Neural progenitor cell (in vitro differentiated cells): ENCODE measurements at regions not wholly inside any gene's neighbourhood (a gene's known extent, or its start where the extent isn't known, plus 50 kb on each side); places are given as distances from the start of the nearest gene placed in this dataset.

Source experiments
- EZH2 ChIP-seq: fragments of 200-600 bp; sonication (generic); IDR thresholded peaks from 2 replicates; pipeline ENCODE4 v1.6.1; 2017; ENCODE audit warnings: antibody characterized with exemption, mild to moderate bottlenecking, moderate library complexity
- EZH2phosphoT487 ChIP-seq: fragments of 200-600 bp; sonication (generic); IDR thresholded peaks from 2 replicates; pipeline ENCODE4 v1.6.1; 2017; ENCODE audit warnings: antibody characterized with exemption
- TF ChIP-seq, protein P1 (sequence below): fragments of 200-600 bp; sonication (generic); IDR thresholded peaks from 2 replicates; pipeline ENCODE4 v1.5.1; 2017; ENCODE audit warnings: antibody characterized with exemption, mild to moderate bottlenecking

DNA sequence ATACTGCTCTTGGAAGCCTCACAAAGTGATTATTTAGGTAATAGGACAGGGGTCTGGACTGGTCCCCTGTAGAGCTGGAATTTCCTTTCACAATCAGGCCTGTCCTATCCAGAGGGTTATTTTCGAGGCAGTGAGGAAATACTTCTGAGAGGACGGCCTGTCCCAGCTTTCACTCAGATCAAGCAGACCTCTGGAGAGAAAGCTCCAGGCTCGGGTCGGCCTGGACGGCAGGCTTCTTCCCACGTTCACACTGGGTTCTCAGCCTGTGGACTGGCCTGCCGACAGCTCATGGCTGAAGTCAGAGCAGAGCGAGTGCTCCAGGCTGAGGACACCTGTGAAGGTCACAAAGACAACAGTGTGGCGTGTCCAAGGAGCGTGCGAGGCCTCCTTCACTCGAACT, 405.3 kb downstream of the VPS13C start:
- TF ChIP-seq, protein P1, sequence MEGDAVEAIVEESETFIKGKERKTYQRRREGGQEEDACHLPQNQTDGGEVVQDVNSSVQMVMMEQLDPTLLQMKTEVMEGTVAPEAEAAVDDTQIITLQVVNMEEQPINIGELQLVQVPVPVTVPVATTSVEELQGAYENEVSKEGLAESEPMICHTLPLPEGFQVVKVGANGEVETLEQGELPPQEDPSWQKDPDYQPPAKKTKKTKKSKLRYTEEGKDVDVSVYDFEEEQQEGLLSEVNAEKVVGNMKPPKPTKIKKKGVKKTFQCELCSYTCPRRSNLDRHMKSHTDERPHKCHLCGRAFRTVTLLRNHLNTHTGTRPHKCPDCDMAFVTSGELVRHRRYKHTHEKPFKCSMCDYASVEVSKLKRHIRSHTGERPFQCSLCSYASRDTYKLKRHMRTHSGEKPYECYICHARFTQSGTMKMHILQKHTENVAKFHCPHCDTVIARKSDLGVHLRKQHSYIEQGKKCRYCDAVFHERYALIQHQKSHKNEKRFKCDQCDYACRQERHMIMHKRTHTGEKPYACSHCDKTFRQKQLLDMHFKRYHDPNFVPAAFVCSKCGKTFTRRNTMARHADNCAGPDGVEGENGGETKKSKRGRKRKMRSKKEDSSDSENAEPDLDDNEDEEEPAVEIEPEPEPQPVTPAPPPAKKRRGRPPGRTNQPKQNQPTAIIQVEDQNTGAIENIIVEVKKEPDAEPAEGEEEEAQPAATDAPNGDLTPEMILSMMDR: no peak
- TF ChIP-seq EZH2 (no peak), EZH2phosphoT487 (no peak)
